Right renal cortex interstitium (tissue), 3 donors: ENCODE measurements at regions not wholly inside any gene's neighbourhood (a gene's known extent, or its start where the extent isn't known, plus 50 kb on each side); places are given as distances from the start of the nearest gene placed in this dataset.
"Not testable (repeated sequence)": the region's sequence is repeated elsewhere in the genome, so short reads cannot be mapped to it uniquely, and the experiment has no call there.

Source experiments
- DNase-seq, 3 donors: peaks; one replicate each; pipeline ENCODE4 v3.0.0-alpha.2; 2013; ENCODE audit warnings: low read depth in 3 of 3, low spot score in 2 of 3

- DNase-seq: peak in 2 of 3 donors; percentile 78 to 84
These were observed 59.1 kb downstream of the ZNF467 start for GRCh38 chr7:149714081-149714909.

- no peak for DNase-seq
These were observed 59.7 kb downstream of the ZNF467 start for GRCh38 chr7:149713731-149714068.

GRCh38 chr7:149713061-149713730 lies 60.2 kb downstream of the ZNF467 start:
- no peak for DNase-seq

- DNase-seq: no peak
These were observed 65.4 kb downstream of the ZNF467 start for GRCh38 chr7:149708026-149708425.

- no peak for DNase-seq
These were observed 65.9 kb downstream of the ZNF467 start for GRCh38 chr7:149707448-149707886.

- DNase-seq: no peak
These were observed 67.0 kb downstream of the ZNF467 start for GRCh38 chr7:149706398-149706797.

- DNase-seq: no peak
These were observed 68.9 kb downstream of the ZNF467 start for GRCh38 chr7:149704507-149704906.

- DNase-seq: no peak
These were observed 70.2 kb downstream of the ZNF467 start for GRCh38 chr7:149703044-149703650.

- no peak for DNase-seq
These were observed 71.7 kb downstream of the ZNF467 start for GRCh38 chr7:149701495-149702240.

- DNase-seq: not testable (repeated sequence)
These were observed 75.6 kb downstream of the ZNF467 start for GRCh38 chr7:149697767-149698166.

GRCh38 chr7:149696280-149696679 lies 77.1 kb downstream of the ZNF467 start:
- DNase-seq: no peak

GRCh38 chr7:149692557-149692982 lies 80.8 kb downstream of the ZNF467 start:
- DNase-seq: no peak

- no peak for DNase-seq
These were observed 81.3 kb downstream of the ZNF467 start for GRCh38 chr7:149692056-149692455.

- DNase-seq: no peak
These were observed 82.5 kb downstream of the ZNF467 start for GRCh38 chr7:149690688-149691446.

- DNase-seq: no peak
These were observed 84.1 kb downstream of the ZNF467 start for GRCh38 chr7:149689291-149689721.

GRCh38 chr7:149688836-149689235 lies 84.6 kb downstream of the ZNF467 start:
- DNase-seq: no peak

- not testable (repeated sequence) for DNase-seq
These were observed 85.6 kb downstream of the ZNF467 start for GRCh38 chr7:149687820-149688219.

GRCh38 chr7:149686449-149686848 lies 86.9 kb downstream of the ZNF467 start:
- DNase-seq: no peak

- DNase-seq: no peak
These were observed 87.4 kb downstream of the ZNF467 start for GRCh38 chr7:149686011-149686410.

- no peak for DNase-seq
These were observed 87.9 kb downstream of the ZNF467 start for GRCh38 chr7:149685455-149685854.
